ENCODE measurements at regions not wholly inside any gene's neighbourhood (a gene's known extent, or its start where the extent isn't known, plus 50 kb on each side); places are given as distances from the start of the nearest gene placed in this dataset.

GRCh38 chr13:67443923-67444322 lies 213.8 kb upstream of the PCDH9 start:
- TF ChIP-seq CTCF (IDR thresholded peaks at IDR 0.05; ENCODE audit: insufficient read depth, low read length) = no peak
- TF ChIP-seq SPI1 (IDR thresholded peaks at IDR 0.05; ENCODE audit: borderline replicate concordance, low read depth) = no peak
- TF ChIP-seq REST (IDR thresholded peaks at IDR 0.05; ENCODE audit: insufficient replicate concordance, low read depth) = no peak

Measured in HL-60 (cell line).